OCI-LY1 (cell line): ENCODE measurements at regions not wholly inside any gene's neighbourhood (a gene's known extent, or its start where the extent isn't known, plus 50 kb on each side); places are given as distances from the start of the nearest gene placed in this dataset.

Source experiments
- H2AFZ ChIP-seq: fragments of 200-600 bp; sonication (generic), shearing (Covaris generic); 2 replicates; pipeline ENCODE4 v1.6.0; 2014; ENCODE audit warnings: antibody characterized with exemption, mild to moderate bottlenecking, low read length
- H3F3A ChIP-seq: fragments of 200-600 bp; sonication (generic), shearing (Covaris generic); 2 replicates; pipeline ENCODE4 v1.6.0; 2014; ENCODE audit warnings: mild to moderate bottlenecking, antibody characterized with exemption, low read length, moderate library complexity; ENCODE audit not compliant: insufficient read depth
- H3K27ac ChIP-seq: fragments of 200-600 bp; sonication (generic); 2 replicates; pipeline ENCODE4 v1.5.1; 2014; ENCODE audit warnings: low read length, mixed run types, mild to moderate bottlenecking, low read depth; ENCODE audit not compliant: poor library complexity, severe bottlenecking
- H3K27me3 ChIP-seq: fragments of 200-600 bp; sonication (generic); 2 replicates; pipeline ENCODE4 v1.6.0; 2014; ENCODE audit warnings: antibody characterized with exemption, mild to moderate bottlenecking, low read length, moderate library complexity; ENCODE audit not compliant: insufficient read depth
- H3K36me3 ChIP-seq: fragments of 200-600 bp; sonication (generic); 2 replicates; pipeline ENCODE4 v1.6.1; 2014; ENCODE audit warnings: mild to moderate bottlenecking, antibody characterized with exemption, low read length, moderate library complexity, mixed read lengths; ENCODE audit not compliant: insufficient read depth
- H3K4me1 ChIP-seq: fragments of 200-600 bp; sonication (generic); 2 replicates; pipeline ENCODE4 v1.5.1; 2014; ENCODE audit warnings: mild to moderate bottlenecking, low read length, moderate library complexity; ENCODE audit not compliant: insufficient read depth, severe bottlenecking
- H3K4me2 ChIP-seq: fragments of 200-600 bp; sonication (generic), shearing (Covaris generic); 2 replicates; pipeline ENCODE4 v1.6.1; 2014; ENCODE audit warnings: low read length
- H3K4me3 ChIP-seq: fragments of 200-600 bp; sonication (generic); 2 replicates; pipeline ENCODE4 v1.5.1; 2014; ENCODE audit warnings: low read length, low read depth, mild to moderate bottlenecking, mixed read lengths; ENCODE audit not compliant: poor library complexity, severe bottlenecking
- H3K79me2 ChIP-seq: fragments of 200-600 bp; shearing (Covaris generic); 2 replicates; pipeline ENCODE4 v1.6.1; 2016; ENCODE audit warnings: mixed run types, low read length, mixed read lengths; ENCODE audit not compliant: insufficient read depth
- H3K9ac ChIP-seq: fragments of 200-600 bp; sonication (generic), shearing (Covaris generic); 2 replicates; pipeline ENCODE4 v1.6.1; 2014; ENCODE audit warnings: mild to moderate bottlenecking, low read length, mixed read lengths
- H3K9me2 ChIP-seq: fragments of 200-600 bp; sonication (generic), shearing (Covaris generic); 2 replicates; pipeline ENCODE4 v1.6.1; 2014; ENCODE audit warnings: low read depth, mild to moderate bottlenecking, low read length, mixed read lengths
- H3K9me3 ChIP-seq: fragments of 200-600 bp; shearing (Covaris generic); 2 replicates; pipeline ENCODE4 v1.6.1; 2014; ENCODE audit warnings: low read length, mixed read lengths
- H4K20me1 ChIP-seq: fragments of 200-600 bp; sonication (generic), shearing (Covaris generic); 2 replicates; pipeline ENCODE4 v1.6.0; 2016; ENCODE audit warnings: mild to moderate bottlenecking, low read length; ENCODE audit not compliant: insufficient read depth
- CTCF ChIP-seq: fragments of 200-600 bp; sonication (generic), shearing (Covaris generic); IDR thresholded peaks from 2 replicates; pipeline ENCODE4 v1.5.1; 2017; ENCODE audit warnings: mild to moderate bottlenecking, antibody characterized with exemption, low read length, moderate library complexity, mixed read lengths
- EZH2 ChIP-seq: fragments of 200-600 bp; sonication (generic), shearing (Covaris generic); IDR thresholded peaks from 2 replicates; pipeline ENCODE4 v1.8.0; 2017; ENCODE audit warnings: borderline replicate concordance, mixed run types, mild to moderate bottlenecking, antibody characterized with exemption, low read length, moderate library complexity, mixed read lengths

- Histone ChIP-seq H3K27me3 (no peaks in the 10 kb centered on the region), H3K36me3 (no peaks in the 10 kb centered on the region), H3K4me2 (no peak overlapping the region), H3K4me3 (no peak overlapping the region), H3F3A (no peaks in the 10 kb centered on the region), H3K9me2 (no peaks in the 10 kb centered on the region), H3K27ac (no peak overlapping the region), H2AFZ (no peak overlapping the region), H4K20me1 (no peaks in the 10 kb centered on the region), H3K79me2 (no peaks in the 10 kb centered on the region), H3K9me3 (no peaks in the 10 kb centered on the region), H3K4me1 (no peaks in the 10 kb centered on the region), H3K9ac (no peak overlapping the region)
- TF ChIP-seq CTCF (no peak), EZH2 (no peak)
These were observed 1003.3 kb downstream of the DSC3 start for GRCh38 chr18:30039201-30039600.

- no peaks in the 10 kb centered on the region for H3K4me1 ChIP-seq
- TF ChIP-seq EZH2: no peak
- TF ChIP-seq CTCF: no peak
- no peaks in the 10 kb centered on the region for H4K20me1 ChIP-seq
- H3K36me3 ChIP-seq: no peaks in the 10 kb centered on the region
- no peak overlapping the region for H3K27ac ChIP-seq
- no peak overlapping the region for H3K4me3 ChIP-seq
- no peaks in the 10 kb centered on the region for H3K9me2 ChIP-seq
- no peaks in the 10 kb centered on the region for H3K9me3 ChIP-seq
- no peaks in the 10 kb centered on the region for H3K27me3 ChIP-seq
- no peak overlapping the region for H3K4me2 ChIP-seq
- H2AFZ ChIP-seq: no peak overlapping the region
- no peaks in the 10 kb centered on the region for H3F3A ChIP-seq
- no peaks in the 10 kb centered on the region for H3K79me2 ChIP-seq
- H3K9ac ChIP-seq: no peak overlapping the region
These were observed 1007.7 kb downstream of the DSC3 start for GRCh38 chr18:30034818-30035217.

- H3K9me3 ChIP-seq: no peaks in the 10 kb centered on the region
- H2AFZ ChIP-seq: no peak overlapping the region
- no peaks in the 10 kb centered on the region for H3K79me2 ChIP-seq
- no peaks in the 10 kb centered on the region for H4K20me1 ChIP-seq
- H3F3A ChIP-seq: no peaks in the 10 kb centered on the region
- TF ChIP-seq CTCF (no peak), EZH2 (no peak)
- H3K9ac ChIP-seq: no peak overlapping the region
- no peaks in the 10 kb centered on the region for H3K36me3 ChIP-seq
- H3K4me1 ChIP-seq: no peaks in the 10 kb centered on the region
- H3K9me2 ChIP-seq: no peaks in the 10 kb centered on the region
- H3K4me3 ChIP-seq: no peak overlapping the region
- no peaks in the 10 kb centered on the region for H3K27me3 ChIP-seq
- no peak overlapping the region for H3K4me2 ChIP-seq
- H3K27ac ChIP-seq: no peak overlapping the region
These were observed 1026.4 kb downstream of the DSC3 start for GRCh38 chr18:30016179-30016578.
